OCI-LY1 (cell line): ENCODE measurements at regions not wholly inside any gene's neighbourhood (a gene's known extent, or its start where the extent isn't known, plus 50 kb on each side); places are given as distances from the start of the nearest gene placed in this dataset.

Experiments
- H2AFZ ChIP-seq: fragments of 200-600 bp; sonication (generic), shearing (Covaris generic); 2 replicates; pipeline ENCODE4 v1.6.0; 2014; ENCODE audit warnings: antibody characterized with exemption, mild to moderate bottlenecking, low read length
- H3F3A ChIP-seq: fragments of 200-600 bp; sonication (generic), shearing (Covaris generic); 2 replicates; pipeline ENCODE4 v1.6.0; 2014; ENCODE audit warnings: mild to moderate bottlenecking, antibody characterized with exemption, low read length, moderate library complexity; ENCODE audit not compliant: insufficient read depth
- H3K27ac ChIP-seq: fragments of 200-600 bp; sonication (generic); 2 replicates; pipeline ENCODE4 v1.5.1; 2014; ENCODE audit warnings: low read length, mixed run types, mild to moderate bottlenecking, low read depth; ENCODE audit not compliant: poor library complexity, severe bottlenecking
- H3K27me3 ChIP-seq: fragments of 200-600 bp; sonication (generic); 2 replicates; pipeline ENCODE4 v1.6.0; 2014; ENCODE audit warnings: antibody characterized with exemption, mild to moderate bottlenecking, low read length, moderate library complexity; ENCODE audit not compliant: insufficient read depth
- H3K36me3 ChIP-seq: fragments of 200-600 bp; sonication (generic); 2 replicates; pipeline ENCODE4 v1.6.1; 2014; ENCODE audit warnings: mild to moderate bottlenecking, antibody characterized with exemption, low read length, moderate library complexity, mixed read lengths; ENCODE audit not compliant: insufficient read depth
- H3K4me1 ChIP-seq: fragments of 200-600 bp; sonication (generic); 2 replicates; pipeline ENCODE4 v1.5.1; 2014; ENCODE audit warnings: mild to moderate bottlenecking, low read length, moderate library complexity; ENCODE audit not compliant: insufficient read depth, severe bottlenecking
- H3K4me2 ChIP-seq: fragments of 200-600 bp; sonication (generic), shearing (Covaris generic); 2 replicates; pipeline ENCODE4 v1.6.1; 2014; ENCODE audit warnings: low read length
- H3K4me3 ChIP-seq: fragments of 200-600 bp; sonication (generic); 2 replicates; pipeline ENCODE4 v1.5.1; 2014; ENCODE audit warnings: low read length, low read depth, mild to moderate bottlenecking, mixed read lengths; ENCODE audit not compliant: poor library complexity, severe bottlenecking
- H3K79me2 ChIP-seq: fragments of 200-600 bp; shearing (Covaris generic); 2 replicates; pipeline ENCODE4 v1.6.1; 2016; ENCODE audit warnings: mixed run types, low read length, mixed read lengths; ENCODE audit not compliant: insufficient read depth
- H3K9ac ChIP-seq: fragments of 200-600 bp; sonication (generic), shearing (Covaris generic); 2 replicates; pipeline ENCODE4 v1.6.1; 2014; ENCODE audit warnings: mild to moderate bottlenecking, low read length, mixed read lengths
- H3K9me2 ChIP-seq: fragments of 200-600 bp; sonication (generic), shearing (Covaris generic); 2 replicates; pipeline ENCODE4 v1.6.1; 2014; ENCODE audit warnings: low read depth, mild to moderate bottlenecking, low read length, mixed read lengths
- H3K9me3 ChIP-seq: fragments of 200-600 bp; shearing (Covaris generic); 2 replicates; pipeline ENCODE4 v1.6.1; 2014; ENCODE audit warnings: low read length, mixed read lengths
- H4K20me1 ChIP-seq: fragments of 200-600 bp; sonication (generic), shearing (Covaris generic); 2 replicates; pipeline ENCODE4 v1.6.0; 2016; ENCODE audit warnings: mild to moderate bottlenecking, low read length; ENCODE audit not compliant: insufficient read depth
- CTCF ChIP-seq: fragments of 200-600 bp; sonication (generic), shearing (Covaris generic); IDR thresholded peaks from 2 replicates; pipeline ENCODE4 v1.5.1; 2017; ENCODE audit warnings: mild to moderate bottlenecking, antibody characterized with exemption, low read length, moderate library complexity, mixed read lengths
- EZH2 ChIP-seq: fragments of 200-600 bp; sonication (generic), shearing (Covaris generic); IDR thresholded peaks from 2 replicates; pipeline ENCODE4 v1.8.0; 2017; ENCODE audit warnings: borderline replicate concordance, mixed run types, mild to moderate bottlenecking, antibody characterized with exemption, low read length, moderate library complexity, mixed read lengths

- no peaks in the 10 kb centered on the region for H3K79me2 ChIP-seq
- no peaks in the 10 kb centered on the region for H3K36me3 ChIP-seq
- H3K4me1 ChIP-seq: no peaks in the 10 kb centered on the region
- no peak overlapping the region for H3K4me3 ChIP-seq
- H3F3A ChIP-seq: no peaks in the 10 kb centered on the region
- H3K27me3 ChIP-seq: no peaks in the 10 kb centered on the region; the same call in 1 of the 2 replicates
- no peak overlapping the region for H3K4me2 ChIP-seq
- H2AFZ ChIP-seq: no peak overlapping the region
- H3K9me2 ChIP-seq: no peaks in the 10 kb centered on the region
- H3K9me3 ChIP-seq: no peaks in the 10 kb centered on the region
- H3K27ac ChIP-seq: no peak overlapping the region
- H3K9ac ChIP-seq: no peak overlapping the region
- TF ChIP-seq EZH2: no peak
- TF ChIP-seq CTCF: no peak
- no peaks in the 10 kb centered on the region for H4K20me1 ChIP-seq
These were observed 263.3 kb upstream of the MVB12B start for GRCh38 chr9:126063326-126063725.

- Histone ChIP-seq H3F3A (no peaks in the 10 kb centered on the region), H3K9me3 (no peaks in the 10 kb centered on the region), H3K4me2 (no peak overlapping the region), H3K27me3 (no peaks in the 10 kb centered on the region; the same call in none of the 2 replicates), H2AFZ (no peak overlapping the region), H3K79me2 (no peaks in the 10 kb centered on the region), H3K4me3 (no peak overlapping the region), H3K27ac (no peak overlapping the region), H3K36me3 (no peaks in the 10 kb centered on the region), H3K9me2 (no peaks in the 10 kb centered on the region), H3K4me1 (no peaks in the 10 kb centered on the region), H3K9ac (no peak overlapping the region), H4K20me1 (no peaks in the 10 kb centered on the region)
- no peak for TF ChIP-seq EZH2
- no peak for TF ChIP-seq CTCF
These were observed 260.5 kb upstream of the MVB12B start for GRCh38 chr9:126066131-126066530.

GRCh38 chr9:126067031-126067734 is 259.4 kb upstream of the MVB12B start:
- Histone ChIP-seq H3F3A (no peaks in the 10 kb centered on the region), H2AFZ (no peak overlapping the region), H3K4me1 (no peaks in the 10 kb centered on the region), H4K20me1 (no peaks in the 10 kb centered on the region), H3K9me3 (no peaks in the 10 kb centered on the region), H3K4me2 (no peak overlapping the region), H3K79me2 (no peaks in the 10 kb centered on the region), H3K4me3 (no peak overlapping the region), H3K9me2 (no peaks in the 10 kb centered on the region), H3K9ac (no peak overlapping the region), H3K27me3 (no peaks in the 10 kb centered on the region; the same call in none of the 2 replicates), H3K27ac (no peak overlapping the region), H3K36me3 (no peaks in the 10 kb centered on the region)
- no peak for TF ChIP-seq CTCF
- no peak for TF ChIP-seq EZH2
